ENCODE measurements at regions not wholly inside any gene's neighbourhood (a gene's known extent, or its start where the extent isn't known, plus 50 kb on each side); places are given as distances from the start of the nearest gene placed in this dataset.

GRCh38 chr16:73384506-73385089, 336.7 kb upstream of the ZFHX3 start:
- Histone ChIP-seq H3K4me2 (ENCODE audit: low read length) (no peak overlapping the region), H3K4me1 (ENCODE audit: insufficient read depth, low read length, severe bottlenecking) (no peaks in the 10 kb centered on the region), H3K9me2 (ENCODE audit: low read depth, low read length) (no peaks in the 10 kb centered on the region), H3K4me3 (ENCODE audit: low read depth, low read length, poor library complexity, severe bottlenecking) (no peak overlapping the region), H3K9ac (ENCODE audit: low read length) (no peak overlapping the region), H3K36me3 (ENCODE audit: insufficient read depth, low read length) (no peaks in the 10 kb centered on the region), H3K27ac (ENCODE audit: low read depth, low read length, poor library complexity, severe bottlenecking) (no peak overlapping the region), H3K27me3 (ENCODE audit: insufficient read depth, low read length) (no peaks in the 10 kb centered on the region), H3K9me3 (ENCODE audit: low read length) (no peaks in the 10 kb centered on the region), H3F3A (ENCODE audit: insufficient read depth, low read length) (no peaks in the 10 kb centered on the region), H3K79me2 (ENCODE audit: insufficient read depth, low read length) (no peaks in the 10 kb centered on the region), H2AFZ (ENCODE audit: low read length) (no peak overlapping the region), H4K20me1 (ENCODE audit: insufficient read depth, low read length) (no peaks in the 10 kb centered on the region)
- no peak for TF ChIP-seq EZH2 (IDR thresholded peaks at IDR 0.05; ENCODE audit: borderline replicate concordance, low read length)
- TF ChIP-seq, protein P1, sequence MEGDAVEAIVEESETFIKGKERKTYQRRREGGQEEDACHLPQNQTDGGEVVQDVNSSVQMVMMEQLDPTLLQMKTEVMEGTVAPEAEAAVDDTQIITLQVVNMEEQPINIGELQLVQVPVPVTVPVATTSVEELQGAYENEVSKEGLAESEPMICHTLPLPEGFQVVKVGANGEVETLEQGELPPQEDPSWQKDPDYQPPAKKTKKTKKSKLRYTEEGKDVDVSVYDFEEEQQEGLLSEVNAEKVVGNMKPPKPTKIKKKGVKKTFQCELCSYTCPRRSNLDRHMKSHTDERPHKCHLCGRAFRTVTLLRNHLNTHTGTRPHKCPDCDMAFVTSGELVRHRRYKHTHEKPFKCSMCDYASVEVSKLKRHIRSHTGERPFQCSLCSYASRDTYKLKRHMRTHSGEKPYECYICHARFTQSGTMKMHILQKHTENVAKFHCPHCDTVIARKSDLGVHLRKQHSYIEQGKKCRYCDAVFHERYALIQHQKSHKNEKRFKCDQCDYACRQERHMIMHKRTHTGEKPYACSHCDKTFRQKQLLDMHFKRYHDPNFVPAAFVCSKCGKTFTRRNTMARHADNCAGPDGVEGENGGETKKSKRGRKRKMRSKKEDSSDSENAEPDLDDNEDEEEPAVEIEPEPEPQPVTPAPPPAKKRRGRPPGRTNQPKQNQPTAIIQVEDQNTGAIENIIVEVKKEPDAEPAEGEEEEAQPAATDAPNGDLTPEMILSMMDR (IDR thresholded peaks at IDR 0.05; ENCODE audit: low read length), result no peak

DNA sequence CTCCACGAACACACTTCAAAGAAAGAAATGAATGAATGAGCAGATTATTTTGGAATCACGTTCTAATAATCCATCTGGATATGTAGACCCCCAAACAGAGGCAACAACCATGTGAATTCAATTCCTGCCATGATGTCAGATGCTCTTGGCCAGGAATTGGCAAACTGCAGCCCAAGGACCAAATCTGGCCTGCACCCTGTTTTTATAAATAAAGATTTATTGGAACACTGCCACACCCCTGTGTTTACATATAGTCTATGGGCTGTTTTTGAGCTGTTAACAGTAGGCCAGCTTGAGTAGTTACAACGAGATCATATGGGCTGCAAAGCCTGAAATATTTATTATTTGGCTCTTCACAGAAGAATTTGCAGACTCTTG, 336.0 kb upstream of the ZFHX3 start:
- H3K9me3 ChIP-seq (ENCODE audit: low read length), result no peaks in the 10 kb centered on the region
- TF ChIP-seq, protein P1 (IDR thresholded peaks at IDR 0.05; ENCODE audit: low read length), result no peak
- no peak for TF ChIP-seq EZH2 (IDR thresholded peaks at IDR 0.05; ENCODE audit: borderline replicate concordance, low read length)
- no peaks in the 10 kb centered on the region for H4K20me1 ChIP-seq (ENCODE audit: insufficient read depth, low read length)
- H3K79me2 ChIP-seq (ENCODE audit: insufficient read depth, low read length), result no peaks in the 10 kb centered on the region
- no peak overlapping the region for H2AFZ ChIP-seq (ENCODE audit: low read length)
- H3K27me3 ChIP-seq (ENCODE audit: insufficient read depth, low read length), result no peaks in the 10 kb centered on the region
- no peak overlapping the region for H3K4me2 ChIP-seq (ENCODE audit: low read length)
- no peaks in the 10 kb centered on the region for H3K4me1 ChIP-seq (ENCODE audit: insufficient read depth, low read length, severe bottlenecking)
- no peaks in the 10 kb centered on the region for H3F3A ChIP-seq (ENCODE audit: insufficient read depth, low read length)
- H3K36me3 ChIP-seq (ENCODE audit: insufficient read depth, low read length), result no peaks in the 10 kb centered on the region
- H3K9ac ChIP-seq (ENCODE audit: low read length), result no peak overlapping the region
- H3K4me3 ChIP-seq (ENCODE audit: low read depth, low read length, poor library complexity, severe bottlenecking), result no peak overlapping the region
- no peaks in the 10 kb centered on the region for H3K9me2 ChIP-seq (ENCODE audit: low read depth, low read length)
- H3K27ac ChIP-seq (ENCODE audit: low read depth, low read length, poor library complexity, severe bottlenecking), result no peak overlapping the region

- Histone ChIP-seq H3K4me3 (ENCODE audit: low read depth, low read length, poor library complexity, severe bottlenecking) (no peak overlapping the region), H3K4me2 (ENCODE audit: low read length) (no peak overlapping the region), H3K27me3 (ENCODE audit: insufficient read depth, low read length) (no peaks in the 10 kb centered on the region), H3K4me1 (ENCODE audit: insufficient read depth, low read length, severe bottlenecking) (no peaks in the 10 kb centered on the region), H3K9me3 (ENCODE audit: low read length) (no peaks in the 10 kb centered on the region), H3K9me2 (ENCODE audit: low read depth, low read length) (no peaks in the 10 kb centered on the region), H3K79me2 (ENCODE audit: insufficient read depth, low read length) (no peaks in the 10 kb centered on the region), H3K27ac (ENCODE audit: low read depth, low read length, poor library complexity, severe bottlenecking) (no peak overlapping the region), H3K36me3 (ENCODE audit: insufficient read depth, low read length) (no peaks in the 10 kb centered on the region), H4K20me1 (ENCODE audit: insufficient read depth, low read length) (no peaks in the 10 kb centered on the region), H2AFZ (ENCODE audit: low read length) (no peak overlapping the region), H3K9ac (ENCODE audit: low read length) (no peak overlapping the region), H3F3A (ENCODE audit: insufficient read depth, low read length) (no peaks in the 10 kb centered on the region)
- no peak for TF ChIP-seq EZH2 (IDR thresholded peaks at IDR 0.05; ENCODE audit: borderline replicate concordance, low read length)
- TF ChIP-seq, protein P1 (IDR thresholded peaks at IDR 0.05; ENCODE audit: low read length), result no peak
These were observed 335.5 kb upstream of the ZFHX3 start for GRCh38 chr16:73383195-73383987.
